Caco-2 (cell line): ENCODE measurements at regions not wholly inside any gene's neighbourhood (a gene's known extent, or its start where the extent isn't known, plus 50 kb on each side); places are given as distances from the start of the nearest gene placed in this dataset.

Source experiments
- BruUV-seq: library from RNA; stranded (reverse); fragments of 400-500 nt; replicated peaks from 2 replicates; lab custom pipeline; 2021; lab: Mats Ljungman, UMichigan
- CTCF ChIA-PET: fragments of 300-600 bp; sonication (Branson Sonifier 250); formaldehyde crosslinking; loops from one replicate; lab custom pipeline; 2022; ENCODE audit warnings: antibody characterized with exemption; lab: Charles Lee
- POLR2A ChIA-PET: fragments of 300-600 bp; sonication (Branson Sonifier 250); formaldehyde crosslinking; loops from one replicate; lab custom pipeline; 2022; ENCODE audit warnings: antibody characterized with exemption; lab: Charles Lee
- DNase-seq, 2 experiments: peaks; one replicate each; pipeline versions ENCODE4 v3.0.0 to v3.0.0-alpha.2; 2020 to 2022
- H3K27me3 ChIP-seq: replicated peaks from 2 replicates; pipeline ENCODE4 v1.6.0; 2011; ENCODE audit warnings: low read length; ENCODE audit not compliant: control insufficient read depth, insufficient read depth
- H3K36me3 ChIP-seq: 2 replicates; pipeline ENCODE4 v1.5.1; 2011; ENCODE audit warnings: low read length; ENCODE audit not compliant: control insufficient read depth, insufficient read depth
- H3K4me1 ChIP-seq: fragments of 250-450 bp; sonication (Bioruptor Pico); 2 replicates; pipeline ENCODE4 v1.5.1; 2020; ENCODE audit warnings: mild to moderate bottlenecking
- H3K4me3 ChIP-seq: 2 replicates; pipeline ENCODE4 v1.5.1; 2011; ENCODE audit warnings: low read depth, mild to moderate bottlenecking, control low read depth, low read length
- H3K9me3 ChIP-seq: fragments of 250-450 bp; sonication (Bioruptor Pico); 2 replicates; pipeline ENCODE4 v1.5.1; 2020; ENCODE audit warnings: mild to moderate bottlenecking, moderate library complexity
- H3K27ac Mint-ChIP-seq: one replicate; pipeline ENCODE4 v1.8.0; 2022; ENCODE audit warnings: mixed read lengths; ENCODE audit not compliant: unreplicated experiment
- H3K27me3 Mint-ChIP-seq: one replicate; pipeline ENCODE4 v1.8.0; 2022; ENCODE audit warnings: mixed read lengths; ENCODE audit not compliant: insufficient read depth, unreplicated experiment
- H3K36me3 Mint-ChIP-seq: one replicate; pipeline ENCODE4 v1.8.0; 2022; ENCODE audit warnings: mild to moderate bottlenecking, mixed read lengths; ENCODE audit not compliant: insufficient read depth, unreplicated experiment
- H3K4me1 Mint-ChIP-seq: one replicate; pipeline ENCODE4 v1.8.0; 2022; ENCODE audit warnings: low read depth, mixed read lengths; ENCODE audit not compliant: unreplicated experiment
- H3K4me3 Mint-ChIP-seq: one replicate; pipeline ENCODE4 v1.8.0; 2022; ENCODE audit warnings: mild to moderate bottlenecking, moderate library complexity, mixed read lengths; ENCODE audit not compliant: unreplicated experiment
- H3K9me3 Mint-ChIP-seq: one replicate; pipeline ENCODE4 v1.8.0; 2022; ENCODE audit warnings: mixed read lengths; ENCODE audit not compliant: unreplicated experiment
- intact Hi-C: fragments of 100-400 bp; cut with micrococcal nuclease; formaldehyde crosslinking; loops from one replicate; pipeline ENCODE4 v1.10.0; 2022; ENCODE audit not compliant: unreplicated experiment
- TF ChIP-seq, protein P1 (sequence below), 2 experiments: fragments of 200-600 bp in 1 of 2; IDR thresholded peaks; 1 replicate in 1 of 2; 2 replicates in 1 of 2; pipeline versions ENCODE4 v1.5.1 to v1.8.0; 2011 to 2022; ENCODE audit warnings: antibody characterized with exemption in 1 of 2, control low read depth in 1 of 2, inconsistent platforms in 1 of 2, low read depth in 1 of 2, low read length in 1 of 2, mild to moderate bottlenecking in 1 of 2, moderate library complexity in 1 of 2; ENCODE audit not compliant: insufficient read depth in 1 of 2, severe bottlenecking in 1 of 2, unreplicated experiment in 1 of 2

DNA sequence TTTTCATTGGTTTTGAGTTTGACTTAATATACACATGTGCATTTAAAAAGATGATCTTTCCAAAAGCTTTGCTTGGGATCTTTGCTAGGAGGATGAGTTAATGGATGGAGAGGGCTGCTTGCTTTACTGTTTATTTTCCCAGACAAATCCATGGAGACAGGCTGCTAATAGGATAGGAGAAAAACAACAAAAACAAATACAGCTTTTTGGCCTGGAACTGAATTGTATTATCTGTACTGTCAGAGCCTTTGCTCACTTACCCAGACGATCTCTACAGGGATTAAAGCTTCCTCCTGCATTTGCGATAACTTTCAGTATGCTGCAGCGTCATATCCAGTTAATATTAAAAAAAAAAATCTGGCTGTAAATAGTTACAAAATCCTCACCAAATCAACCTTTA, 190.8 kb upstream of the NUDT6 start:
- no peaks in the 10 kb centered on the region for H3K36me3 Mint-ChIP-seq
- TF ChIP-seq, protein P1, sequence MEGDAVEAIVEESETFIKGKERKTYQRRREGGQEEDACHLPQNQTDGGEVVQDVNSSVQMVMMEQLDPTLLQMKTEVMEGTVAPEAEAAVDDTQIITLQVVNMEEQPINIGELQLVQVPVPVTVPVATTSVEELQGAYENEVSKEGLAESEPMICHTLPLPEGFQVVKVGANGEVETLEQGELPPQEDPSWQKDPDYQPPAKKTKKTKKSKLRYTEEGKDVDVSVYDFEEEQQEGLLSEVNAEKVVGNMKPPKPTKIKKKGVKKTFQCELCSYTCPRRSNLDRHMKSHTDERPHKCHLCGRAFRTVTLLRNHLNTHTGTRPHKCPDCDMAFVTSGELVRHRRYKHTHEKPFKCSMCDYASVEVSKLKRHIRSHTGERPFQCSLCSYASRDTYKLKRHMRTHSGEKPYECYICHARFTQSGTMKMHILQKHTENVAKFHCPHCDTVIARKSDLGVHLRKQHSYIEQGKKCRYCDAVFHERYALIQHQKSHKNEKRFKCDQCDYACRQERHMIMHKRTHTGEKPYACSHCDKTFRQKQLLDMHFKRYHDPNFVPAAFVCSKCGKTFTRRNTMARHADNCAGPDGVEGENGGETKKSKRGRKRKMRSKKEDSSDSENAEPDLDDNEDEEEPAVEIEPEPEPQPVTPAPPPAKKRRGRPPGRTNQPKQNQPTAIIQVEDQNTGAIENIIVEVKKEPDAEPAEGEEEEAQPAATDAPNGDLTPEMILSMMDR (IDR thresholded peaks at IDR 0.05; ENCODE audit: insufficient read depth in 1 of 2, low read depth in 1 of 2, low read length in 1 of 2, severe bottlenecking in 1 of 2, unreplicated experiment in 1 of 2), result no peak
- no peak for DNase-seq
- no peaks in the 10 kb centered on the region; the same call in 1 of the 2 replicates for H3K9me3 ChIP-seq
- H3K4me3 ChIP-seq, result no peak overlapping the region
- no peak overlapping the region for H3K27ac Mint-ChIP-seq
- CTCF ChIA-PET, result no interaction called here
- H3K4me3 Mint-ChIP-seq, result no peak overlapping the region
- H3K4me1 Mint-ChIP-seq, result no peaks in the 10 kb centered on the region
- no peaks in the 10 kb centered on the region for H3K27me3 Mint-ChIP-seq
- H3K27me3 ChIP-seq, result no peaks in the 10 kb centered on the region
- no peaks in the 10 kb centered on the region for H3K36me3 ChIP-seq
- H3K9me3 Mint-ChIP-seq, result no peaks in the 10 kb centered on the region
- no peaks in the 10 kb centered on the region for H3K4me1 ChIP-seq
- intact Hi-C loops, result no loop called here
- POLR2A ChIA-PET, result no interaction called here
- no TSS peak for BruUV-seq

- Mint-ChIP-seq H3K4me1 (no peaks in the 10 kb centered on the region), H3K27me3 (no peaks in the 10 kb centered on the region), H3K36me3 (no peaks in the 10 kb centered on the region), H3K4me3 (no peak overlapping the region), H3K9me3 (no peaks in the 10 kb centered on the region), H3K27ac (no peak overlapping the region)
- TF ChIP-seq, protein P1 (IDR thresholded peaks at IDR 0.05; ENCODE audit: insufficient read depth in 1 of 2, low read depth in 1 of 2, low read length in 1 of 2, severe bottlenecking in 1 of 2, unreplicated experiment in 1 of 2), result no peak
- no peak overlapping the region for H3K4me3 ChIP-seq
- intact Hi-C loops, result no loop called here
- ChIA-PET POLR2A (no interaction called here), CTCF (interaction anchor here (1.1 kb wide), 1 partner anchor 13 kb away, joined by 3 read pairs; no protein-coding TSS in a partner anchor)
- no peaks in the 10 kb centered on the region for H3K4me1 ChIP-seq
- H3K9me3 ChIP-seq, result no peaks in the 10 kb centered on the region
- H3K27me3 ChIP-seq, result no peaks in the 10 kb centered on the region
- no peaks in the 10 kb centered on the region for H3K36me3 ChIP-seq
- DNase-seq, result peak in 1 of 2 experiments; percentile 30
- BruUV-seq, result no TSS peak
Measured at GRCh38 chr4:123114084-123114914, 191.9 kb upstream of the NUDT6 start.

DNA sequence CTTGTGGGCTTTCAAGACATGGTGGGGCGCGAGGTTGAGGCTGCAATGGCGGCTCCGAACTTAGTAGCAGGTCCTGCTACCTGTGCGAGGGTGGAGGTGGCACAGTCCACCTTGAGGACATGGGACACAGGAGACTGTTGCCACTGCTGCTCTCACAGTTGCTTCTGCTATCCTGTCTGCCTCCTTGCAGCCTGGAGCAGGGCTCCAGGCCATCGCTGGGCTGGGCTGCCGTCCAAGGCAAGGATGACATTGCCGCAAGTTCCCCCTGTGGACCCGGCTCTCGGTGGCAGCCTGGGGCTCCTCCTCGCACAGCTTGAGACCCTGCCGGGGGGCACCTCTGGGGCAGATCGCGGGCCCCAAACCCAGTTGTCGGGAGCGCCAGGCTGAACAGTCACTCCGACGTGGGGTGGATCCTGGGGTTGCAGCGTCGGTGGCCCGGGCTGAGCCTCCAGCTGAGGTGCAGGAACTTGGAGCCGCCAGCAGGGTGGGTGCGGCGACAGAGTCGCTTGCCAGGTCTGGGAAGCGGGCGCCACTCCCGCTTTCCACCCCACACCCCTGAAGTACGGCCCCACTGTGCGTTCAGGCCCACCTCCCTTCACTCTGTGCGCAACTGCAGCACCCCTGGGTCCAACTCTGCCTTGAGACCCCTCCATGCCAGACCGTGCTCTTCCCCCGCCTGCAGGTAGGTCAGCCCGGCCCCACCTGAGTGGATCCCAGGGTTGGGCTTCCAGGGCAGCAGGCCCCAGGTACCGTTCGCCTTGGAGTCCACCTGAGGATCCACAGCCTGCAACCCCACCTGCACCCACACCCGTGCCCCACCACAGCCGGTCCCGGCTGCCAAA, 192.7 kb upstream of the NUDT6 start:
- no peaks in the 10 kb centered on the region for H3K27me3 Mint-ChIP-seq
- ChIA-PET CTCF (interaction anchor here (1.1 kb wide), 1 partner anchor 14 kb away, joined by 3 read pairs; no protein-coding TSS in a partner anchor), POLR2A (no interaction called here)
- no peaks in the 10 kb centered on the region for H3K4me1 Mint-ChIP-seq
- H3K27ac Mint-ChIP-seq, result no peak overlapping the region
- BruUV-seq, result no TSS peak
- no peaks in the 10 kb centered on the region for H3K36me3 Mint-ChIP-seq
- TF ChIP-seq, protein P1 (IDR thresholded peaks at IDR 0.05; ENCODE audit: insufficient read depth in 1 of 2, low read depth in 1 of 2, low read length in 1 of 2, severe bottlenecking in 1 of 2, unreplicated experiment in 1 of 2), result no peak
- Histone ChIP-seq H3K4me3 (no peak overlapping the region), H3K27me3 (no peaks in the 10 kb centered on the region), H3K9me3 (no peaks in the 10 kb centered on the region), H3K36me3 (no peaks in the 10 kb centered on the region), H3K4me1 (no peaks in the 10 kb centered on the region)
- DNase-seq, result no peak
- intact Hi-C loops, result no loop called here
- H3K9me3 Mint-ChIP-seq, result no peaks in the 10 kb centered on the region
- H3K4me3 Mint-ChIP-seq, result no peak overlapping the region
